ENCODE measurements at regions not wholly inside any gene's neighbourhood (a gene's known extent, or its start where the extent isn't known, plus 50 kb on each side); places are given as distances from the start of the nearest gene placed in this dataset.

GRCh38 chr1:96632045-96632664, 89.4 kb upstream of the PTBP2 start (continued):
- TF ChIP-seq HMGXB3 (CRISPR knock-in tag; IDR thresholded peaks at IDR 0.05; ENCODE audit: borderline replicate concordance) (no peak), ZNF274 (CRISPR knock-in tag; IDR thresholded peaks at IDR 0.05) (no peak), CHD4 (IDR thresholded peaks at IDR 0.05; ENCODE audit: borderline replicate concordance, low read length) (no peak), ZEB1 (IDR thresholded peaks at IDR 0.05; ENCODE audit: insufficient replicate concordance, low read depth) (peak; percentile 95), ELF3 (CRISPR knock-in tag; IDR thresholded peaks at IDR 0.05) (peak; percentile 47), ETV5 (CRISPR knock-in tag; IDR thresholded peaks at IDR 0.05; ENCODE audit: borderline replicate concordance) (peak; percentile 50; the same call in 1 of the 2 replicates), FOXA3 (CRISPR knock-in tag; IDR thresholded peaks at IDR 0.05) (peak; percentile 95), FOXO1 (CRISPR knock-in tag; IDR thresholded peaks at IDR 0.05) (peak; percentile 90), ZNF30 (CRISPR knock-in tag; IDR thresholded peaks at IDR 0.05) (no peak), TBX3 (IDR thresholded peaks at IDR 0.05; ENCODE audit: borderline replicate concordance) (peak; percentile 69), ZNF605 (CRISPR knock-in tag; IDR thresholded peaks at IDR 0.05) (no peak), ZFP36 (IDR thresholded peaks at IDR 0.05; ENCODE audit: borderline replicate concordance, low read depth, low read length, partially characterized antibody) (no peak), KDM4B (CRISPR knock-in tag; IDR thresholded peaks at IDR 0.05) (no peak), ISL2 (CRISPR knock-in tag; IDR thresholded peaks at IDR 0.05) (peak; percentile 97), PTBP1 (IDR thresholded peaks at IDR 0.05; ENCODE audit: low read depth, low read length, poor library complexity, severe bottlenecking) (no peak), SALL1 (CRISPR knock-in tag; IDR thresholded peaks at IDR 0.05) (peak; percentile 20; the same call in 1 of the 2 replicates), PATZ1 (CRISPR knock-in tag; IDR thresholded peaks at IDR 0.05) (peak; percentile 32; the same call in 1 of the 2 replicates), ZNF121 (CRISPR knock-in tag; IDR thresholded peaks at IDR 0.05) (no peak), ARNTL (CRISPR knock-in tag; IDR thresholded peaks at IDR 0.05) (0 out of 2 replicates have a peak, but pooled peaks have one; percentile 38), TCF7L2 (IDR thresholded peaks at IDR 0.05; ENCODE audit: low read depth, low read length) (peak; percentile 91), ZNF12 (CRISPR knock-in tag; IDR thresholded peaks at IDR 0.05) (no peak), ZC3H13 (CRISPR knock-in tag; IDR thresholded peaks at IDR 0.05) (0 out of 2 replicates have a peak, but pooled peaks have one; percentile 24), FOXC1 (CRISPR knock-in tag; IDR thresholded peaks at IDR 0.05; ENCODE audit: borderline replicate concordance) (no peak), HNF4G (IDR thresholded peaks at IDR 0.05; ENCODE audit: borderline replicate concordance, low read depth, low read length) (peak; percentile 96), HNF4G (CRISPR knock-in tag; IDR thresholded peaks at IDR 0.05; ENCODE audit: borderline replicate concordance, low read depth) (peak; percentile 88; the same call in 1 of the 2 replicates)
